HG03139 (cell line): ENCODE measurements at regions not wholly inside any gene's neighbourhood (a gene's known extent, or its start where the extent isn't known, plus 50 kb on each side); places are given as distances from the start of the nearest gene placed in this dataset.

Experiments used
- ATAC-seq: cut with Tn5 transposase; IDR thresholded peaks from one replicate; pipeline ENCODE4 v1.9.1; 2021; ENCODE audit not compliant: unreplicated experiment

GRCh38 chr3:161555320-161555719 lies 58.7 kb downstream of the OTOL1 start:
- no peak for ATAC-seq

GRCh38 chr3:161556533-161556932 lies 59.9 kb downstream of the OTOL1 start:
- no peak for ATAC-seq

GRCh38 chr3:161556941-161557340 lies 60.3 kb downstream of the OTOL1 start:
- ATAC-seq = no peak

GRCh38 chr3:161557445-161558150 lies 61.0 kb downstream of the OTOL1 start:
- ATAC-seq = no peak

- ATAC-seq = no peak
These were observed 61.6 kb downstream of the OTOL1 start for GRCh38 chr3:161558236-161558635.

- ATAC-seq = no peak
These were observed 62.8 kb downstream of the OTOL1 start for GRCh38 chr3:161559177-161559998.

GRCh38 chr3:161560008-161560637 lies 63.5 kb downstream of the OTOL1 start:
- ATAC-seq = no peak

GRCh38 chr3:161567577-161568361 lies 71.2 kb downstream of the OTOL1 start:
- no peak for ATAC-seq

- ATAC-seq = no peak
These were observed 72.1 kb downstream of the OTOL1 start for GRCh38 chr3:161568671-161569070.

- ATAC-seq = no peak
These were observed 75.3 kb downstream of the OTOL1 start for GRCh38 chr3:161571951-161572350.

GRCh38 chr3:161573136-161573535 lies 76.5 kb downstream of the OTOL1 start:
- ATAC-seq = no peak

GRCh38 chr3:161575901-161576300 lies 79.3 kb downstream of the OTOL1 start:
- no peak for ATAC-seq

- no peak for ATAC-seq
These were observed 79.7 kb downstream of the OTOL1 start for GRCh38 chr3:161576311-161576710.

GRCh38 chr3:161576714-161577510 lies 80.3 kb downstream of the OTOL1 start:
- no peak for ATAC-seq

- ATAC-seq = no peak
These were observed 81.1 kb downstream of the OTOL1 start for GRCh38 chr3:161577662-161578061.

- ATAC-seq = no peak
These were observed 83.0 kb downstream of the OTOL1 start for GRCh38 chr3:161579395-161580126.

GRCh38 chr3:161585922-161586321 lies 89.3 kb downstream of the OTOL1 start:
- no peak for ATAC-seq

GRCh38 chr3:161586556-161587235 lies 90.1 kb downstream of the OTOL1 start:
- no peak for ATAC-seq

- no peak for ATAC-seq
These were observed 102.0 kb downstream of the OTOL1 start for GRCh38 chr3:161598639-161599038.
